Activated CD8-positive, alpha-beta T cell treated with anti-CD3 and anti-CD28 coated beads for 36 hours (primary cell): ENCODE measurements at regions not wholly inside any gene's neighbourhood (a gene's known extent, or its start where the extent isn't known, plus 50 kb on each side); places are given as distances from the start of the nearest gene placed in this dataset.

Experiments
- ATAC-seq: fragments of 200-7000 bp; cut with Tn5 transposase; one replicate; pipeline ENCODE4 v1.10.0; 2021; ENCODE audit warnings: mild to moderate bottlenecking, moderate library complexity
- CTCF ChIA-PET: fragments of 350-600 bp; sonication (Branson Sonifier 250); formaldehyde crosslinking; loops from one replicate; lab custom pipeline; 2021; ENCODE audit warnings: antibody characterized with exemption; lab: Charles Lee
- POLR2A ChIA-PET: fragments of 350-600 bp; sonication (Branson Sonifier 250); formaldehyde crosslinking; loops from one replicate; lab custom pipeline; 2021; ENCODE audit warnings: antibody characterized with exemption; lab: Charles Lee
- DNase-seq: peaks from one replicate; pipeline ENCODE4 v3.0.0-alpha.2; 2020
- H3K27ac Mint-ChIP-seq: one replicate; pipeline ENCODE4 v1.8.0; 2021; ENCODE audit warnings: mild to moderate bottlenecking, mixed read lengths
- H3K27me3 Mint-ChIP-seq: one replicate; pipeline ENCODE4 v1.8.0; 2021; ENCODE audit warnings: mixed read lengths
- H3K36me3 Mint-ChIP-seq: one replicate; pipeline ENCODE4 v1.8.0; 2021; ENCODE audit warnings: low read depth, mixed read lengths
- H3K4me1 Mint-ChIP-seq: one replicate; pipeline ENCODE4 v1.8.0; 2021; ENCODE audit warnings: low read depth, mixed read lengths
- H3K4me3 Mint-ChIP-seq: one replicate; pipeline ENCODE4 v1.8.0; 2021; ENCODE audit warnings: mild to moderate bottlenecking, moderate library complexity, mixed read lengths
- H3K9me3 Mint-ChIP-seq: one replicate; pipeline ENCODE4 v1.8.0; 2021; ENCODE audit warnings: mixed read lengths
- intact Hi-C: fragments of 100-400 bp; cut with micrococcal nuclease; formaldehyde crosslinking; loops from one replicate; pipeline ENCODE4 v1.10.0; 2022
- TF ChIP-seq, protein P1 (sequence below): fragments of 200-600 bp; IDR thresholded peaks from one replicate; pipeline ENCODE4 v1.8.0; 2022; ENCODE audit warnings: antibody characterized with exemption, mild to moderate bottlenecking

DNA sequence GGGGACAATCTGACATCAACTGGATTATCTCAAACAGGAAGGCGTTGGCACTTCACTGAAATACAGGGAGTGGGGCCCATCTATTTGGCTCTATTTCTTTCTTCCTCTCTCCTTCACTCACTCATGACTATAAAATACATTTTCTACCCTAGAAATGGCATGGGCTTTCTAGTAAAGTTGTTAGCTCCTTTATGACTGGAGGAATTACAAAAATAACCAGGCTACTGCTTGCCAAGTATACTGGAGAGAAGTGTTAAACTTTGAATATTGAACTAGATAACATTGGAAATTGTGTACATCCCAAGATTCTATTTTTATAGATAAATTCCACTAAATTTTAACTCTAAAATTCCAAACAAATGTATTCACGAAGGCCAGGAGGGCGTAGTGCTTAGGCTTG, 255.7 kb upstream of the SORCS1 start:
- intact Hi-C loops: no loop called here
- no peak overlapping the region for H3K27ac Mint-ChIP-seq
- ATAC-seq (no peak), DNase-seq (no peak)
- H3K36me3 Mint-ChIP-seq: no peaks in the 10 kb centered on the region
- H3K9me3 Mint-ChIP-seq: peaks cover 4% of the 10 kb centered on the region
- ChIA-PET POLR2A (no interaction called here), CTCF (no interaction called here)
- no peaks in the 10 kb centered on the region for H3K4me1 Mint-ChIP-seq
- H3K4me3 Mint-ChIP-seq: no peak overlapping the region
- TF ChIP-seq, protein P1, sequence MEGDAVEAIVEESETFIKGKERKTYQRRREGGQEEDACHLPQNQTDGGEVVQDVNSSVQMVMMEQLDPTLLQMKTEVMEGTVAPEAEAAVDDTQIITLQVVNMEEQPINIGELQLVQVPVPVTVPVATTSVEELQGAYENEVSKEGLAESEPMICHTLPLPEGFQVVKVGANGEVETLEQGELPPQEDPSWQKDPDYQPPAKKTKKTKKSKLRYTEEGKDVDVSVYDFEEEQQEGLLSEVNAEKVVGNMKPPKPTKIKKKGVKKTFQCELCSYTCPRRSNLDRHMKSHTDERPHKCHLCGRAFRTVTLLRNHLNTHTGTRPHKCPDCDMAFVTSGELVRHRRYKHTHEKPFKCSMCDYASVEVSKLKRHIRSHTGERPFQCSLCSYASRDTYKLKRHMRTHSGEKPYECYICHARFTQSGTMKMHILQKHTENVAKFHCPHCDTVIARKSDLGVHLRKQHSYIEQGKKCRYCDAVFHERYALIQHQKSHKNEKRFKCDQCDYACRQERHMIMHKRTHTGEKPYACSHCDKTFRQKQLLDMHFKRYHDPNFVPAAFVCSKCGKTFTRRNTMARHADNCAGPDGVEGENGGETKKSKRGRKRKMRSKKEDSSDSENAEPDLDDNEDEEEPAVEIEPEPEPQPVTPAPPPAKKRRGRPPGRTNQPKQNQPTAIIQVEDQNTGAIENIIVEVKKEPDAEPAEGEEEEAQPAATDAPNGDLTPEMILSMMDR: no peak
- H3K27me3 Mint-ChIP-seq: no peaks in the 10 kb centered on the region

- no peak overlapping the region for H3K4me3 Mint-ChIP-seq
- DNase-seq (no peak), ATAC-seq (no peak)
- no peaks in the 10 kb centered on the region for H3K27me3 Mint-ChIP-seq
- H3K36me3 Mint-ChIP-seq: no peaks in the 10 kb centered on the region
- intact Hi-C loops: no loop called here
- no peaks in the 10 kb centered on the region for H3K4me1 Mint-ChIP-seq
- TF ChIP-seq, protein P1: no peak
- peaks cover 7% of the 10 kb centered on the region for H3K9me3 Mint-ChIP-seq
- H3K27ac Mint-ChIP-seq: no peak overlapping the region
- ChIA-PET POLR2A (no interaction called here), CTCF (no interaction called here)
Observed at GRCh38 chr10:107418085-107418806, 253.7 kb upstream of the SORCS1 start.

DNA sequence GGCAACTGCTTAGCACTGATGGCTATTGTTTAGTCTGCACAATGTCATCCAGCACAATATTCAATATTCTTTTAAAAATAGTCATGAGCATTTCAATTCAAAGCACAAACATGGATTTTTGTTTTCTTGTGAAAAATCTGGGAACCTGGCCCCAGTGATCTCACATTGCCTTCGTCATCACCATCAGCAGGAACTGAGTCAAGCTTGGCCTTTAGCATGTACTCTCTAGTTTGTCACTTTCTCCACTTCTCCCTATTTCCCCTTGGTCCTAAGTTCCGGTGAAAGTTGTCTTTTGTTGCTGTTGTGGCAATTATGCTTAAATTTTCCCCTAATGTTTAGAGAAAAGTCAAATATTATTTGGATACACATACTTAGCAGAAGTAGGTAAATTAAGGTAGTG, 252.9 kb upstream of the SORCS1 start:
- DNase-seq (no peak), ATAC-seq (no peak)
- Mint-ChIP-seq H3K4me1 (no peaks in the 10 kb centered on the region), H3K4me3 (no peak overlapping the region), H3K9me3 (peaks cover 8% of the 10 kb centered on the region), H3K27ac (no peak overlapping the region), H3K27me3 (no peaks in the 10 kb centered on the region), H3K36me3 (no peaks in the 10 kb centered on the region)
- CTCF ChIA-PET: no interaction called here
- POLR2A ChIA-PET: no interaction called here
- TF ChIP-seq, protein P1: no peak
- intact Hi-C loops: no loop called here

DNA sequence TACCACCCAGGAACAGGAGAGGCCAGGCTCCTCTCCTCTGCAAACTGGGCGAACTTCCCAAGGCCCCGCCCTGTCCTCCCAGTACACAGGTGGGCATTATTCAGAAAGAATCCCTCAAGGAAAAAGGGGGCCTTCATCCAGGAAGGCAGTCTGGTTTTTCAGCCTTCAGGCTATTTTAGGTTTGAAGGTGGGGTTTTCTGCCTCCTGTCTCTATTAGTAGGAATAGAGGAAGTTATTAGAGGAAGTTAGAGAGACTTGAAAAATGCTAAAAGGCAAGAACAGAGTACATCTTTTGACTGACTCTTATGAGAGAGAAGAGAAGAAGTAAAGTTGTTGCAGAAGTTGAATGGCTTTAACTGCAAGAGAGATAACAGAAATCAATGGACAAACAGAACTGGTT, 250.9 kb upstream of the SORCS1 start:
- ATAC-seq: no peak
- Mint-ChIP-seq H3K27me3 (no peaks in the 10 kb centered on the region), H3K27ac (no peak overlapping the region), H3K36me3 (no peaks in the 10 kb centered on the region), H3K4me3 (no peak overlapping the region), H3K4me1 (no peaks in the 10 kb centered on the region), H3K9me3 (peaks cover 10% of the 10 kb centered on the region)
- POLR2A ChIA-PET: no interaction called here
- CTCF ChIA-PET: no interaction called here
- TF ChIP-seq, protein P1: no peak
- no peak for DNase-seq
- intact Hi-C loops: no loop called here

GRCh38 chr10:107413971-107414370, 249.5 kb upstream of the SORCS1 start:
- ChIA-PET POLR2A (no interaction called here), CTCF (no interaction called here)
- ATAC-seq (no peak), DNase-seq (no peak)
- Mint-ChIP-seq H3K27ac (no peak overlapping the region), H3K36me3 (no peaks in the 10 kb centered on the region), H3K9me3 (peaks cover 12% of the 10 kb centered on the region), H3K27me3 (no peaks in the 10 kb centered on the region), H3K4me1 (no peaks in the 10 kb centered on the region), H3K4me3 (no peak overlapping the region)
- intact Hi-C loops: no loop called here
- TF ChIP-seq, protein P1: no peak
